Heart right ventricle (tissue), 16 donors: ENCODE measurements at regions not wholly inside any gene's neighbourhood (a gene's known extent, or its start where the extent isn't known, plus 50 kb on each side); places are given as distances from the start of the nearest gene placed in this dataset.
"Not testable (repeated sequence)": the region's sequence is repeated elsewhere in the genome, so short reads cannot be mapped to it uniquely, and the experiment has no call there.

ENCODE experiments used
- ATAC-seq, 8 donors: fragments of 200-7000 bp; cut with Tn5 transposase; one replicate each; pipeline ENCODE4 v1.9.1; 2020; ENCODE audit warnings: mild to moderate bottlenecking in 8 of 8, moderate library complexity in 8 of 8, moderate number of reproducible peaks in 1 of 8
- DNase-seq, 2 donors: peaks; one replicate each; pipeline ENCODE4 v3.0.0-alpha.2; 2020
- H3K27ac ChIP-seq, 10 donors: fragments of 200-600 bp; sonication (generic) in 2 of 10; one replicate each; pipeline versions ENCODE4 v1.5.0 to v1.8.0; 2020 to 2022; ENCODE audit warnings: mild to moderate bottlenecking in 3 of 10
- H3K27me3 ChIP-seq, 7 donors: fragments of 200-600 bp; one replicate each; pipeline ENCODE4 v1.8.0; 2021 to 2022; ENCODE audit warnings: mild to moderate bottlenecking in 2 of 7
- H3K36me3 ChIP-seq, 9 donors: fragments of 200-600 bp; sonication (generic) in 1 of 9; one replicate each; pipeline versions ENCODE4 v1.5.0 to v1.8.0; 2020 to 2022; ENCODE audit warnings: mild to moderate bottlenecking in 2 of 9
- H3K4me1 ChIP-seq, 9 donors: fragments of 200-600 bp; sonication (generic) in 1 of 9; one replicate each; pipeline versions ENCODE4 v1.5.0 to v1.8.0; 2020 to 2022; ENCODE audit warnings: mild to moderate bottlenecking in 4 of 9
- H3K4me3 ChIP-seq, 10 donors: fragments of 200-600 bp; sonication (generic) in 2 of 10; one replicate each; pipeline versions ENCODE4 v1.5.0 to v1.8.0; 2020 to 2022; ENCODE audit warnings: mild to moderate bottlenecking in 7 of 10, moderate library complexity in 2 of 10
- H3K9me3 ChIP-seq, 11 donors: fragments of 200-600 bp in 10 of 11; sonication (generic) in 2 of 11; one replicate each; pipeline versions ENCODE4 v1.5.0 to v1.8.0; 2013 to 2022; ENCODE audit warnings: mild to moderate bottlenecking in 2 of 11, control low read depth in 1 of 11, moderate library complexity in 1 of 11
- WGBS, 2 donors: extraction: QIAGEN DNeasy Blood & Tissue Kit; methylation state at CpG; one replicate each; pipeline ENCODE4 v1.1.7; 2013; ENCODE audit warnings: inconsistent platforms in 1 of 2; 5-methylcytosine and 5-hydroxymethylcytosine counted together
- intact Hi-C, 10 donors: fragments of 100-400 bp; cut with DNase I; formaldehyde crosslinking; loops; one replicate each; pipeline versions ENCODE4 v1.11.1 to v1.14.2; 2022
- TF ChIP-seq, protein P1 (sequence below), 9 donors: fragments of 200-600 bp; sonication (generic) in 2 of 9; IDR thresholded peaks; one replicate each; pipeline versions ENCODE4 v1.5.0 to v1.8.0; 2021 to 2022; ENCODE audit warnings: antibody characterized with exemption in 9 of 9, mild to moderate bottlenecking in 5 of 9, moderate library complexity in 1 of 9
- donor health status: Arrhythmogenic right ventricular cardiomyopathy.
- donor health status: ischemic (EF 13 %, LVEDD 7.1; RV severe dilation, severe dysfunction).
- donor health status: healthy with polysubstance abuse.
- donor health status: DM: no; HTN: yes; CAD: no.
- donor health status: DM: no; HTN: no; CAD: no.
- donor health status: ischemic (EF 25% LVEDD 6.9; RV normal size, moderate dysfunction).
- donor health status: ischemic (EF 25% LVEDD 5.7; RV mildly dilated, moderate dysfunction).
- donor health status: healthy.
- donor health status: DM: yes; HTN: yes; CAD: no.
- donor health status: Ischemic cardiomyopathy.
- donor health status: ischemic (EF 35%, LVEDD 5.7; RV mildly dilated, moderate dysfunction).
- donor health status: nonischemic (EF 11% LVEDD 7.7; RV severe dilation, severe dysfunction).
- donor health status: DM: yes; HTN: yes; CAD: no.
- donor health status: PGD.
- donor health status: ischemic (EF 29% LVEDD 5.4; RV normal size, mild dysfunction).
- donor health status: nonischemic (EF 23%, LVEDD 6.1; RV moderate dilation, normal function).

DNA sequence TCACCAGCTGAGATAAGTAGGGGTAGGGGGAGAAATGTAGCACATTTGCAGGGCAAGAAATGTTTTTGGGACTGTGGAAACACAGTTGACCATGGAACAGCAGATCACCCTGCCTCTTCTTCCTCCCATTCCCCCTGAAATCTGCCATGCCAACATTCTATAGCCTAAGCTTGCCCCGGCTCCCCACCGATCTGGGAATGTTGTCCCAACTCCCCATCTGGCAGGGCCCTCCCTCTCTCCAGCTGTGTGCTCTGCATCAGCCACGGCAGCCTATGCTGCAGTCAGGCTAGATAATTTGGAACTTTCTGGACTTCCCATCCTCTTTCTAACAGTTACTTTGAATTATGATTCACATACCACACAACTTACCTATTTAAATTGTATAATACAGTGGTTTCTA lies 425.1 kb upstream of the RAB6C start:
- WGBS, 2 donors: 25 to 30% methylated on average over 3 of the region's 3 CpGs
- DNase-seq (no peak), ATAC-seq (no peak)
- H3K36me3 ChIP-seq: no peaks in the 10 kb centered on the region
- no peak overlapping the region for H3K27ac ChIP-seq
- TF ChIP-seq, protein P1, sequence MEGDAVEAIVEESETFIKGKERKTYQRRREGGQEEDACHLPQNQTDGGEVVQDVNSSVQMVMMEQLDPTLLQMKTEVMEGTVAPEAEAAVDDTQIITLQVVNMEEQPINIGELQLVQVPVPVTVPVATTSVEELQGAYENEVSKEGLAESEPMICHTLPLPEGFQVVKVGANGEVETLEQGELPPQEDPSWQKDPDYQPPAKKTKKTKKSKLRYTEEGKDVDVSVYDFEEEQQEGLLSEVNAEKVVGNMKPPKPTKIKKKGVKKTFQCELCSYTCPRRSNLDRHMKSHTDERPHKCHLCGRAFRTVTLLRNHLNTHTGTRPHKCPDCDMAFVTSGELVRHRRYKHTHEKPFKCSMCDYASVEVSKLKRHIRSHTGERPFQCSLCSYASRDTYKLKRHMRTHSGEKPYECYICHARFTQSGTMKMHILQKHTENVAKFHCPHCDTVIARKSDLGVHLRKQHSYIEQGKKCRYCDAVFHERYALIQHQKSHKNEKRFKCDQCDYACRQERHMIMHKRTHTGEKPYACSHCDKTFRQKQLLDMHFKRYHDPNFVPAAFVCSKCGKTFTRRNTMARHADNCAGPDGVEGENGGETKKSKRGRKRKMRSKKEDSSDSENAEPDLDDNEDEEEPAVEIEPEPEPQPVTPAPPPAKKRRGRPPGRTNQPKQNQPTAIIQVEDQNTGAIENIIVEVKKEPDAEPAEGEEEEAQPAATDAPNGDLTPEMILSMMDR (IDR thresholded peaks at IDR 0.05): no peak
- H3K9me3 ChIP-seq: no peaks in the 10 kb centered on the region
- H3K4me3 ChIP-seq: no peak overlapping the region
- intact Hi-C loops: no loop called here
- H3K27me3 ChIP-seq: peaks cover 0 to 9% (median 0%) of the 10 kb centered on the region in 7 donors
- no peaks in the 10 kb centered on the region for H3K4me1 ChIP-seq

DNA sequence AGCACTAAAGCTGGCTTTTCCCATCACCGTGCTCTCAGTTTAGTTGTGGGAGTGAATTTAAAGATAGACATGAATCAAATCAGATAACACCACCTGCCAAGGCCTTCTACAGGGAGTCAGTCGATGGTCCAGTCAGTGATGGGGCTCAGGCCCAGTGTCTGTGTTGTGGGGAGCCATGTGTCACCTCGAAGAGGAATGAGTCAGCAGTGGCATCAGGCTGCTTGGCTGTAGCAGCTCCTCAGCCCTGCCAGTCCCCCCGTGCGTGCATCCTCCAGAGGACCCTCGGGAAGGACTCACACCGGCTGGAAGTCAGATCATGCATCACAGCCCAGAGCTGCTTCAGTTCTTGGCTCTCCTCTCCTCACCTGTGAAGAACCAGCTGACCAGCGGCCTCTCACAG lies 420.4 kb upstream of the RAB6C start:
- no peak overlapping the region for H3K4me3 ChIP-seq
- no peak overlapping the region for H3K27ac ChIP-seq
- TF ChIP-seq, protein P1 (IDR thresholded peaks at IDR 0.05): no peak
- no peak for DNase-seq
- 68% methylated on average over 8 of the region's 8 CpGs for WGBS, 2 donors
- intact Hi-C loops: no loop called here
- peaks cover 0 to 10% (median 0%) of the 10 kb centered on the region in 11 donors for H3K9me3 ChIP-seq
- no peaks in the 10 kb centered on the region for H3K4me1 ChIP-seq
- no peaks in the 10 kb centered on the region for H3K36me3 ChIP-seq
- no peaks in the 10 kb centered on the region for H3K27me3 ChIP-seq
- no peak for ATAC-seq

DNA sequence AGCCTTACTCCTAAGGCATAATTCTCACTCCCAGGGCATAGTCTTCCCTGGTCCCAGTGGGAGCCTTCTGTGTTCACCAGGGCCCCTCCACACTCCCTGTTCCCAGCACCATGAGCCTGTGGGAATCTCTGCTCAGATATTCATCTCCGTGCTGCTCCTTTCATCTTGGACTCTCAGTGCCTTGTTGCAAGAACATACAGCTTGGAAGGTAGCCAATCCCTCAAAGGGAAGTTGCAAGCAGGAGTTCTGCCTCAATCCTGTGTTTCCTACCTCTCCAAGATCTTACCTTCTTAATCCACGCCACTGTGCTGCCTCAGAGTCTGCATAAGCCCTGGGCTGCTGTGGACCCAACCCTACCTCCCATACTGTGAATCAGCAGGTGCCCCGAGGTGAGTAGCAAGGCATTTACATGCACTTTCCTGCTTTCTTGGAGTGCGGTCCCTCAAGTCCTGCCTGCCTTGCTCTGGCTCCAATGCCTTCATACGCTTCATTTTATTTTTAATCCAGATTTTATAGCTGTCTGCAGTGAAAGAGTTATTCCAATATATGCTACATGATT lies 413.8 kb upstream of the RAB6C start:
- Histone ChIP-seq H3K27ac (no peak overlapping the region), H3K4me3 (no peak overlapping the region), H3K36me3 (no peaks in the 10 kb centered on the region), H3K9me3 (peaks cover 0 to 26% (median 4%) of the 10 kb centered on the region in 11 donors), H3K4me1 (no peaks in the 10 kb centered on the region), H3K27me3 (peaks cover 0 to 5% (median 0%) of the 10 kb centered on the region in 7 donors)
- WGBS, 2 donors: 42 to 45% methylated on average over 5 of the region's 5 CpGs
- ATAC-seq (no peak), DNase-seq (no peak)
- intact Hi-C loops: no loop called here
- TF ChIP-seq, protein P1 (IDR thresholded peaks at IDR 0.05): no peak

DNA sequence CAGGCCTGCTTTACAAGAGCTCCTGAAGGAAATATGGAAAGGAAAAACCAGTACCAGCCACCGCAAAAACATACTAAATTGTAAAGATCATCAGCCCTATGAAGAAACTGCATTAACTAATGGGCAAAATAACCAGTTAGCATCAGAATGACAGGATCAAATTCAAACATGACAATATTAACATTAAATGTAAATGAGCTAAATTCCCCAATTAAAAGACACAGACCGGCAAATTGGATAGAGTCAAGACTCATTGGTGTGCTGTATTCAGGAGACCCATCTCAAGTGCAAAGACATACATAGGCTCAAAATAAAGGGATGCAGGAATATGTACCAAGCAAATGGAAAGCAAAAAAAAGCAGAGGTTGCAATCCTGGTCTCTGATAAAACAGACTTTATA lies 408.7 kb upstream of the RAB6C start:
- H3K36me3 ChIP-seq, H3K4me1 ChIP-seq, ATAC-seq, H3K4me3 ChIP-seq, H3K27ac ChIP-seq, intact Hi-C loops, H3K27me3 ChIP-seq, DNase-seq: not testable (repeated sequence)
- peaks cover 0 to 61% (median 11%) of the 10 kb centered on the region in 11 donors for H3K9me3 ChIP-seq
- WGBS, 2 donors: 98 to 99% methylated on average over 2 of the region's 2 CpGs

DNA sequence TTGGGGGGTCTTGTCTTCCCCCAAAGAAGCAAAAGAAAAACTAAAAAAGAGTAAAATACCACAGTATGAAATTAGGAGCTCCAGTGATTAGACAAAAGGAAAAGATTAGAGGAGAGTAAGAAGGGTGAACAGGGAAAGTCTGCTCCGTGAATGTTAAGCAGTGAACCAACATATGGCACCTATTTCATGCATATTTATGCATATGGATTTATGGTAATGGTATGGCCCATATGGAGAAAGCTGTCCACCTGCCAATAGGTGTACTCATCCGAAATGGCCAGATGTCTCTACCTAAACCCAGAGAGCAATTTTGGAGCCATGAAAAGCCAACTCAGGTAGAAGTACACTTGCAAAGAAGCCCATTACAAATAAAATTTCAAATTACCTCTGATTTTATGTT lies 404.0 kb upstream of the RAB6C start:
- Histone ChIP-seq H3K9me3 (peaks cover 0 to 41% (median 10%) of the 10 kb centered on the region in 11 donors), H3K27ac (no peak overlapping the region), H3K4me1 (no peaks in the 10 kb centered on the region), H3K36me3 (no peaks in the 10 kb centered on the region), H3K27me3 (peaks cover 0 to 6% (median 0%) of the 10 kb centered on the region in 7 donors), H3K4me3 (no peak overlapping the region)
- TF ChIP-seq, protein P1 (IDR thresholded peaks at IDR 0.05): no peak
- DNase-seq (no peak), ATAC-seq (no peak)
- intact Hi-C loops: no loop called here
- WGBS, 2 donors: 77 to 91% methylated on average over 2 of the region's 2 CpGs
